HUES64 (cell line): ENCODE measurements at regions not wholly inside any gene's neighbourhood (a gene's known extent, or its start where the extent isn't known, plus 50 kb on each side); places are given as distances from the start of the nearest gene placed in this dataset.
"Not testable (repeated sequence)": the region's sequence is repeated elsewhere in the genome, so short reads cannot be mapped to it uniquely, and the experiment has no call there.

Source experiments
- H3K27ac ChIP-seq: 2 replicates; pipeline ENCODE4 v1.7.0; 2013; ENCODE audit warnings: low read depth, low read length, inconsistent platforms
- H3K27me3 ChIP-seq: 2 replicates; pipeline ENCODE4 v1.6.1; 2013; ENCODE audit warnings: mild to moderate bottlenecking, low read length; ENCODE audit not compliant: insufficient read depth
- H3K36me3 ChIP-seq: 2 replicates; pipeline ENCODE4 v1.6.1; 2013; ENCODE audit warnings: mild to moderate bottlenecking, low read length; ENCODE audit not compliant: insufficient read depth
- H3K4me1 ChIP-seq: 2 replicates; pipeline ENCODE4 v1.6.1; 2013; ENCODE audit warnings: mild to moderate bottlenecking, low read length, moderate library complexity; ENCODE audit not compliant: insufficient read depth
- H3K4me3 ChIP-seq: 2 replicates; pipeline ENCODE4 v1.5.1; 2013; ENCODE audit warnings: mild to moderate bottlenecking, low read length, moderate library complexity
- H3K9ac ChIP-seq: 2 replicates; pipeline ENCODE4 v1.6.1; 2013; ENCODE audit warnings: mild to moderate bottlenecking, low read depth, low read length
- H3K9me3 ChIP-seq: 2 replicates; pipeline ENCODE4 v1.6.1; 2013; ENCODE audit warnings: low read depth, low read length; ENCODE audit not compliant: insufficient read depth
- WGBS: fragments of 150-250, 120-280 bp; methylation state at CpG from one replicate; pipeline ENCODE4 v1.1.7; 2013; ENCODE audit warnings: missing lambda C conversion rate; 5-methylcytosine and 5-hydroxymethylcytosine counted together

- 93% methylated on average over 1 of the region's 1 CpG for WGBS
- Histone ChIP-seq H3K4me1 (no peaks in the 10 kb centered on the region), H3K9ac (no peak overlapping the region), H3K27me3 (no peaks in the 10 kb centered on the region), H3K9me3 (no peaks in the 10 kb centered on the region), H3K4me3 (no peak overlapping the region), H3K36me3 (no peaks in the 10 kb centered on the region), H3K27ac (no peak overlapping the region)
These were observed 80.8 kb upstream of the SLC8A3 start for GRCh38 chr14:70269582-70269981.

GRCh38 chr14:70268760-70269159, 80.0 kb upstream of the SLC8A3 start:
- no peak overlapping the region for H3K9ac ChIP-seq
- 93% methylated on average over 2 of the region's 2 CpGs for WGBS
- H3K4me1 ChIP-seq = no peaks in the 10 kb centered on the region
- H3K9me3 ChIP-seq = no peaks in the 10 kb centered on the region
- H3K27ac ChIP-seq = no peak overlapping the region
- no peak overlapping the region for H3K4me3 ChIP-seq
- no peaks in the 10 kb centered on the region for H3K27me3 ChIP-seq
- H3K36me3 ChIP-seq = no peaks in the 10 kb centered on the region

- Histone ChIP-seq H3K9me3 (no peaks in the 10 kb centered on the region), H3K36me3 (no peaks in the 10 kb centered on the region), H3K4me1 (no peaks in the 10 kb centered on the region), H3K9ac (no peak overlapping the region), H3K4me3 (no peak overlapping the region), H3K27ac (no peak overlapping the region), H3K27me3 (no peaks in the 10 kb centered on the region)
- 97% methylated on average over 2 of the region's 2 CpGs for WGBS
These were observed 77.4 kb upstream of the SLC8A3 start for GRCh38 chr14:70266157-70266556.

- H3K4me1 ChIP-seq = no peaks in the 10 kb centered on the region
- WGBS = 100% methylated on average over 2 of the region's 2 CpGs
- no peak overlapping the region for H3K27ac ChIP-seq
These were observed 76.7 kb upstream of the SLC8A3 start for GRCh38 chr14:70265422-70265821.

GRCh38 chr14:70259420-70259819, 70.7 kb upstream of the SLC8A3 start:
- Histone ChIP-seq H3K27me3 (no peaks in the 10 kb centered on the region), H3K27ac (no peak overlapping the region), H3K9ac (no peak overlapping the region), H3K4me1 (no peaks in the 10 kb centered on the region), H3K36me3 (no peaks in the 10 kb centered on the region), H3K9me3 (no peaks in the 10 kb centered on the region), H3K4me3 (no peak overlapping the region)
- 100% methylated on average over 1 of the region's 1 CpG for WGBS

More at GRCh38 chr14:70265422-70265821, 76.7 kb upstream of the SLC8A3 start:
- Histone ChIP-seq H3K9me3 (no peaks in the 10 kb centered on the region), H3K4me3 (no peak overlapping the region), H3K36me3 (no peaks in the 10 kb centered on the region), H3K27me3 (no peaks in the 10 kb centered on the region), H3K9ac (no peak overlapping the region)

- Histone ChIP-seq H3K27ac (no peak overlapping the region), H3K27me3 (no peaks in the 10 kb centered on the region), H3K36me3 (no peaks in the 10 kb centered on the region), H3K9me3 (no peaks in the 10 kb centered on the region), H3K4me1 (peaks cover 4% of the 10 kb centered on the region; the same call in 1 of the 2 replicates), H3K9ac (no peak overlapping the region), H3K4me3 (no peak overlapping the region)
- WGBS = 93% methylated on average over 7 of the region's 7 CpGs
These were observed 68.8 kb upstream of the SLC8A3 start for GRCh38 chr14:70257526-70257925.

- Histone ChIP-seq H3K9ac (no peak overlapping the region), H3K4me3 (no peak overlapping the region), H3K4me1 (peaks cover 4% of the 10 kb centered on the region; the same call in 1 of the 2 replicates), H3K27me3 (no peaks in the 10 kb centered on the region), H3K27ac (no peak overlapping the region), H3K36me3 (no peaks in the 10 kb centered on the region), H3K9me3 (no peaks in the 10 kb centered on the region)
- WGBS = 48% methylated on average over 2 of the region's 2 CpGs
These were observed 67.8 kb upstream of the SLC8A3 start for GRCh38 chr14:70256601-70257000.

GRCh38 chr14:70255071-70256057, 66.6 kb upstream of the SLC8A3 start:
- 58% methylated on average over 33 of the region's 36 CpGs for WGBS
- H3K27me3 ChIP-seq = not testable (repeated sequence)

GRCh38 chr14:70254476-70254961, 65.8 kb upstream of the SLC8A3 start:
- Histone ChIP-seq H3K27me3 (no peaks in the 10 kb centered on the region), H3K4me3 (peak overlapping the region; percentile 62), H3K36me3 (no peaks in the 10 kb centered on the region), H3K4me1 (peaks cover 13% of the 10 kb centered on the region), H3K27ac (peak overlapping the region; percentile 49; the same call in 1 of the 2 replicates), H3K9ac (peak overlapping the region; percentile 70), H3K9me3 (no peaks in the 10 kb centered on the region)
- WGBS = 2% methylated on average over 31 of the region's 31 CpGs

More at GRCh38 chr14:70255071-70256057, 66.6 kb upstream of the SLC8A3 start:
- H3K36me3 ChIP-seq, H3K27ac ChIP-seq, H3K4me1 ChIP-seq, H3K9me3 ChIP-seq, H3K9ac ChIP-seq: not testable (repeated sequence)
- H3K4me3 ChIP-seq = peak overlapping the region; percentile 34

- 95% methylated on average over 4 of the region's 4 CpGs for WGBS
- H3K9me3 ChIP-seq, H3K27me3 ChIP-seq, H3K4me3 ChIP-seq, H3K27ac ChIP-seq, H3K9ac ChIP-seq, H3K36me3 ChIP-seq: not testable (repeated sequence)
- H3K4me1 ChIP-seq = peaks cover 13% of the 10 kb centered on the region
These were observed 64.8 kb upstream of the SLC8A3 start for GRCh38 chr14:70253547-70253946.

- Histone ChIP-seq H3K9me3 (no peaks in the 10 kb centered on the region), H3K36me3 (no peaks in the 10 kb centered on the region), H3K4me3 (no peak overlapping the region), H3K27ac (no peak overlapping the region), H3K9ac (no peak overlapping the region), H3K4me1 (peaks cover 1% of the 10 kb centered on the region; the same call in 1 of the 2 replicates), H3K27me3 (no peaks in the 10 kb centered on the region)
- WGBS = 95% methylated on average over 1 of the region's 2 CpGs
These were observed 56.3 kb upstream of the SLC8A3 start for GRCh38 chr14:70245026-70245425.
